Suppressor macrophage (primary cell): ENCODE measurements at regions not wholly inside any gene's neighbourhood (a gene's known extent, or its start where the extent isn't known, plus 50 kb on each side); places are given as distances from the start of the nearest gene placed in this dataset.
A peak's percentile ranks its signal among the peaks of the same experiment; 100 is the strongest.
"Not testable (repeated sequence)": the region's sequence is repeated elsewhere in the genome, so short reads cannot be mapped to it uniquely, and the experiment has no call there.

Source experiments
- DNase-seq, 4 experiments: peaks; one replicate each; pipeline ENCODE4 v3.0.0-alpha.2; 2020 to 2022

GRCh38 chr9:97176206-97176605 is 131.3 kb upstream of the CCDC180 start:
- DNase-seq, result no peak

GRCh38 chr9:97168174-97168573 is 129.2 kb upstream of the CTSV start:
- DNase-seq, result not testable (repeated sequence)

- peak in 1 of 4 experiments; percentile 6 for DNase-seq
These were observed 127.7 kb upstream of the CTSV start for GRCh38 chr9:97166496-97167138.

- no peak for DNase-seq
These were observed 121.3 kb upstream of the CTSV start for GRCh38 chr9:97160255-97160654.

- DNase-seq, result not testable (repeated sequence)
These were observed 119.8 kb upstream of the CTSV start for GRCh38 chr9:97158722-97159121.

- not testable (repeated sequence) for DNase-seq
These were observed 116.5 kb upstream of the CTSV start for GRCh38 chr9:97155441-97155840.

- DNase-seq, result no peak
These were observed 115.0 kb upstream of the CTSV start for GRCh38 chr9:97153967-97154366.

GRCh38 chr9:97153160-97153559 is 114.2 kb upstream of the CTSV start:
- DNase-seq, result not testable (repeated sequence)

- DNase-seq, result not testable (repeated sequence)
These were observed 111.5 kb upstream of the CTSV start for GRCh38 chr9:97150471-97150870.

- not testable (repeated sequence) for DNase-seq
These were observed 109.5 kb upstream of the CTSV start for GRCh38 chr9:97148428-97148827.

GRCh38 chr9:97145680-97146079 is 106.7 kb upstream of the CTSV start:
- DNase-seq, result peak in 3 of 4 experiments; percentile 20 to 49 (median 23)

- no peak for DNase-seq
These were observed 101.6 kb upstream of the CTSV start for GRCh38 chr9:97140566-97140965.

- DNase-seq, result no peak
These were observed 97.5 kb upstream of the CTSV start for GRCh38 chr9:97136421-97136820.

GRCh38 chr9:97133966-97134365 is 95.0 kb upstream of the CTSV start:
- peak in 3 of 4 experiments; percentile 6 to 19 (median 8) for DNase-seq

- no peak for DNase-seq
These were observed 93.9 kb upstream of the CTSV start for GRCh38 chr9:97132865-97133264.

GRCh38 chr9:97130864-97131263 is 91.9 kb upstream of the CTSV start:
- DNase-seq, result not testable (repeated sequence)

- DNase-seq, result not testable (repeated sequence)
These were observed 91.4 kb upstream of the CTSV start for GRCh38 chr9:97130387-97130786.

- no peak for DNase-seq
These were observed 90.0 kb upstream of the CTSV start for GRCh38 chr9:97128919-97129318.

GRCh38 chr9:97124256-97124655 is 85.3 kb upstream of the CTSV start:
- no peak for DNase-seq

GRCh38 chr9:97110696-97111095 is 71.8 kb upstream of the CTSV start:
- DNase-seq, result no peak

- DNase-seq, result peak; percentile 58 to 77 (median 68)
These were observed 70.4 kb upstream of the CTSV start for GRCh38 chr9:97109194-97109811.

- DNase-seq, result not testable (repeated sequence)
These were observed 66.3 kb upstream of the CTSV start for GRCh38 chr9:97105220-97105619.

GRCh38 chr9:97103613-97104383 is 64.9 kb upstream of the CTSV start:
- DNase-seq, result not testable (repeated sequence)

GRCh38 chr9:97099540-97099939 is 60.6 kb upstream of the CTSV start:
- not testable (repeated sequence) for DNase-seq
